Keratinocyte (primary cell): ENCODE measurements at regions not wholly inside any gene's neighbourhood (a gene's known extent, or its start where the extent isn't known, plus 50 kb on each side); places are given as distances from the start of the nearest gene placed in this dataset.

ENCODE experiments used
- DNase-seq: peaks from one replicate; pipeline ENCODE4 v3.0.0-alpha.2; 2011; ENCODE audit warnings: low read depth, missing footprints, low spot score
- FAIRE-seq: peaks from 2 replicates; lab custom pipeline; 2011; peaks lifted over from hg19 to GRCh38; lab: Jason Lieb, UNC
- H2AFZ ChIP-seq: 2 replicates; pipeline ENCODE4 v1.6.0; 2012; ENCODE audit warnings: low read length, control low read depth, inconsistent platforms; ENCODE audit not compliant: control insufficient read depth
- H3K27ac ChIP-seq: 2 replicates; pipeline ENCODE4 v1.5.1; 2011; ENCODE audit warnings: low read length; ENCODE audit not compliant: control insufficient read depth, insufficient read depth
- H3K27me3 ChIP-seq: 3 replicates; pipeline ENCODE4 v1.6.0; 2011; ENCODE audit warnings: low read length; ENCODE audit not compliant: control insufficient read depth, insufficient read depth; ENCODE audit errors: extremely low read depth
- H3K36me3 ChIP-seq, 2 experiments: 2 replicates in 1 of 2; 3 replicates in 1 of 2; pipeline ENCODE4 v1.5.1; 2011; ENCODE audit warnings: low read length in 2 of 2, mild to moderate bottlenecking in 1 of 2; ENCODE audit not compliant: control insufficient read depth in 2 of 2, insufficient read depth in 2 of 2; ENCODE audit errors: extremely low read depth in 1 of 2
- H3K4me1 ChIP-seq: 3 replicates; pipeline ENCODE4 v1.5.1; 2011; ENCODE audit warnings: low read length; ENCODE audit not compliant: control insufficient read depth, insufficient read depth; ENCODE audit errors: extremely low read depth
- H3K4me2 ChIP-seq: 3 replicates; pipeline ENCODE4 v1.6.0; 2011; ENCODE audit warnings: low read depth, low read length; ENCODE audit not compliant: control insufficient read depth, insufficient read depth; ENCODE audit errors: extremely low read depth
- H3K4me3 ChIP-seq, 3 experiments: fragments of 200-600 bp in 1 of 3; sonication (generic) in 1 of 3; 2 replicates in 2 of 3; 3 replicates in 1 of 3; pipeline ENCODE4 v1.5.1; 2011 to 2016; ENCODE audit warnings: low read length in 3 of 3, mild to moderate bottlenecking in 3 of 3, control low read depth in 2 of 3, inconsistent platforms in 1 of 3, low read depth in 1 of 3, mixed read lengths in 1 of 3, mixed run types in 1 of 3, moderate library complexity in 1 of 3; ENCODE audit not compliant: control insufficient read depth in 2 of 3, insufficient read depth in 2 of 3; ENCODE audit errors: extremely low read depth in 1 of 3
- H3K79me2 ChIP-seq: 2 replicates; pipeline ENCODE4 v1.6.0; 2012; ENCODE audit warnings: low read length; ENCODE audit not compliant: control insufficient read depth, insufficient read depth
- H3K9ac ChIP-seq: 3 replicates; pipeline ENCODE4 v1.6.0; 2011; ENCODE audit warnings: low read length; ENCODE audit not compliant: control insufficient read depth, insufficient read depth; ENCODE audit errors: extremely low read depth
- H3K9me1 ChIP-seq: 3 replicates; pipeline ENCODE4 v1.6.0; 2011; ENCODE audit warnings: low read length; ENCODE audit not compliant: control insufficient read depth, insufficient read depth; ENCODE audit errors: extremely low read depth
- H3K9me3 ChIP-seq: 2 replicates; pipeline ENCODE4 v1.5.1; 2012; ENCODE audit warnings: low read depth, low read length; ENCODE audit not compliant: control insufficient read depth
- H4K20me1 ChIP-seq: 3 replicates; pipeline ENCODE4 v1.6.0; 2011; ENCODE audit warnings: low read length; ENCODE audit not compliant: control insufficient read depth, insufficient read depth; ENCODE audit errors: extremely low read depth
- CTCF ChIP-seq, 3 experiments: IDR thresholded peaks in 1 of 3; conservative IDR thresholded peaks in 1 of 3; optimal IDR thresholded peaks in 1 of 3; 2 replicates in 2 of 3; 3 replicates in 1 of 3; pipeline versions ENCODE3 to v1.5.1; 2011; ENCODE audit warnings: low read length in 3 of 3, mild to moderate bottlenecking in 3 of 3, moderate library complexity in 2 of 3, control low read depth in 1 of 3, inconsistent platforms in 1 of 3; ENCODE audit not compliant: insufficient read depth in 2 of 3; ENCODE audit errors: extremely low read depth in 1 of 3
- EZH2 ChIP-seq: IDR thresholded peaks from one replicate; pipeline ENCODE4 v1.6.1; 2012; ENCODE audit warnings: inconsistent platforms, mild to moderate bottlenecking, low read length, moderate library complexity
- dilution Hi-C: fragments of 300-500 bp; cut with MboI; formaldehyde crosslinking; loops from one replicate; pipeline ENCODE4 v1.7.0; 2020; ENCODE audit warnings: low sequenced_read_pairs; ENCODE audit not compliant: extremely low pct_ligation_motif_present

- Histone ChIP-seq H3K27me3 (no peaks in the 10 kb centered on the region), H3K9me1 (no peaks in the 10 kb centered on the region), H3K9ac (no peak overlapping the region), H3K4me3 (no peak overlapping the region), H2AFZ (no peak overlapping the region), H3K4me2 (no peak overlapping the region), H3K9me3 (peaks cover 2% of the 10 kb centered on the region), H3K27ac (no peak overlapping the region), H3K79me2 (no peaks in the 10 kb centered on the region), H3K36me3 (no peaks in the 10 kb centered on the region), H3K4me1 (no peaks in the 10 kb centered on the region), H4K20me1 (no peaks in the 10 kb centered on the region)
- no peak for FAIRE-seq
- no peak for DNase-seq
- dilution Hi-C loops, result no loop called here
- TF ChIP-seq CTCF (optimal IDR thresholded peaks at IDR 0.05 in 1 of 3, IDR thresholded peaks at IDR 0.05 in 1 of 3, conservative IDR thresholded peaks at IDR 0.05 in 1 of 3; ENCODE audit: extremely low read depth in 1 of 3, insufficient read depth in 2 of 3, low read length in 3 of 3), result no peak
- no peak for TF ChIP-seq EZH2
Measured at GRCh38 chr14:25909045-25909747, 688.6 kb downstream of the NOVA1 start.

GRCh38 chr14:25908277-25909044 is 689.4 kb downstream of the NOVA1 start:
- FAIRE-seq, result no peak
- H3K36me3 ChIP-seq, result no peaks in the 10 kb centered on the region

More at GRCh38 chr14:25908277-25909044, 689.4 kb downstream of the NOVA1 start:
- H3K27ac ChIP-seq, result no peak overlapping the region
- H3K9me1 ChIP-seq, result no peaks in the 10 kb centered on the region
- TF ChIP-seq EZH2 (no peak), CTCF (optimal IDR thresholded peaks at IDR 0.05 in 1 of 3, IDR thresholded peaks at IDR 0.05 in 1 of 3, conservative IDR thresholded peaks at IDR 0.05 in 1 of 3; ENCODE audit: extremely low read depth in 1 of 3, insufficient read depth in 2 of 3, low read length in 3 of 3) (no peak)
- peaks cover 2% of the 10 kb centered on the region for H3K9me3 ChIP-seq
- no peak overlapping the region for H3K9ac ChIP-seq
- DNase-seq, result no peak
- dilution Hi-C loops, result no loop called here
- H3K79me2 ChIP-seq, result no peaks in the 10 kb centered on the region
- no peak overlapping the region for H2AFZ ChIP-seq
- H4K20me1 ChIP-seq, result no peaks in the 10 kb centered on the region
- H3K4me2 ChIP-seq, result no peak overlapping the region
- no peaks in the 10 kb centered on the region for H3K4me1 ChIP-seq
- H3K4me3 ChIP-seq, result no peak overlapping the region
- no peaks in the 10 kb centered on the region for H3K27me3 ChIP-seq
